WTC11 (cell line): ENCODE measurements at regions not wholly inside any gene's neighbourhood (a gene's known extent, or its start where the extent isn't known, plus 50 kb on each side); places are given as distances from the start of the nearest gene placed in this dataset.

Source experiments
- CTCF ChIP-seq: fragments of 200-600 bp; IDR thresholded peaks from 2 replicates; pipeline ENCODE4 v1.8.0; 2022; ENCODE audit warnings: antibody characterized with exemption
- FOXJ3 ChIP-seq: sonication (generic); formaldehyde crosslinking; IDR thresholded peaks from 2 replicates; pipeline ENCODE4 v1.9.0; 2021; ENCODE audit warnings: missing genetic modification reagents, mild to moderate bottlenecking, borderline replicate concordance
- JUN ChIP-seq: sonication (generic); formaldehyde crosslinking; IDR thresholded peaks from 2 replicates; pipeline ENCODE4 v1.8.0; 2023; ENCODE audit warnings: mild to moderate bottlenecking, missing genetic modification reagents
- MLX ChIP-seq: sonication (generic); formaldehyde crosslinking; IDR thresholded peaks from 2 replicates; pipeline ENCODE4 v1.8.1; 2023; ENCODE audit warnings: mild to moderate bottlenecking, missing genetic modification reagents, moderate library complexity
- SP1 ChIP-seq: sonication (generic); formaldehyde crosslinking; conservative IDR thresholded peaks from 2 replicates; pipeline ENCODE4 v1.8.1; 2022; ENCODE audit warnings: missing genetic modification reagents
- USF2 ChIP-seq: sonication (generic); formaldehyde crosslinking; IDR thresholded peaks from 2 replicates; pipeline ENCODE4 v1.8.1; 2023; ENCODE audit warnings: mild to moderate bottlenecking, missing genetic modification reagents, moderate library complexity
- ZNF121 ChIP-seq: sonication (generic); formaldehyde crosslinking; IDR thresholded peaks from 2 replicates; pipeline ENCODE4 v1.8.0; 2023; ENCODE audit warnings: missing genetic modification reagents
- ZNF138 ChIP-seq: sonication (generic); formaldehyde crosslinking; conservative IDR thresholded peaks from 2 replicates; pipeline ENCODE4 v1.8.1; 2022; ENCODE audit warnings: mild to moderate bottlenecking, moderate library complexity, missing genetic modification reagents
- ZNF416 ChIP-seq: fragments of 250-450 bp; sonication (Bioruptor Pico); IDR thresholded peaks from 2 replicates; pipeline ENCODE4 v1.9.0; 2021; ENCODE audit warnings: mild to moderate bottlenecking, inconsistent platforms

- TF ChIP-seq SP1 (no peak), CTCF (no peak), ZNF121 (CRISPR knock-in tag) (no peak), USF2 (CRISPR knock-in tag) (no peak), ZNF138 (CRISPR knock-in tag) (no peak), MLX (CRISPR knock-in tag) (no peak), JUN (no peak), ZNF416 (CRISPR knock-in tag) (no peak), FOXJ3 (no peak)
Observed at GRCh38 chr1:170388489-170388888, 143.5 kb upstream of the GORAB start.
